ENCODE measurements at regions not wholly inside any gene's neighbourhood (a gene's known extent, or its start where the extent isn't known, plus 50 kb on each side); places are given as distances from the start of the nearest gene placed in this dataset.
A peak's percentile ranks its signal among the peaks of the same experiment; 100 is the strongest.
"Not testable (repeated sequence)": the region's sequence is repeated elsewhere in the genome, so short reads cannot be mapped to it uniquely, and the experiment has no call there.

DNA sequence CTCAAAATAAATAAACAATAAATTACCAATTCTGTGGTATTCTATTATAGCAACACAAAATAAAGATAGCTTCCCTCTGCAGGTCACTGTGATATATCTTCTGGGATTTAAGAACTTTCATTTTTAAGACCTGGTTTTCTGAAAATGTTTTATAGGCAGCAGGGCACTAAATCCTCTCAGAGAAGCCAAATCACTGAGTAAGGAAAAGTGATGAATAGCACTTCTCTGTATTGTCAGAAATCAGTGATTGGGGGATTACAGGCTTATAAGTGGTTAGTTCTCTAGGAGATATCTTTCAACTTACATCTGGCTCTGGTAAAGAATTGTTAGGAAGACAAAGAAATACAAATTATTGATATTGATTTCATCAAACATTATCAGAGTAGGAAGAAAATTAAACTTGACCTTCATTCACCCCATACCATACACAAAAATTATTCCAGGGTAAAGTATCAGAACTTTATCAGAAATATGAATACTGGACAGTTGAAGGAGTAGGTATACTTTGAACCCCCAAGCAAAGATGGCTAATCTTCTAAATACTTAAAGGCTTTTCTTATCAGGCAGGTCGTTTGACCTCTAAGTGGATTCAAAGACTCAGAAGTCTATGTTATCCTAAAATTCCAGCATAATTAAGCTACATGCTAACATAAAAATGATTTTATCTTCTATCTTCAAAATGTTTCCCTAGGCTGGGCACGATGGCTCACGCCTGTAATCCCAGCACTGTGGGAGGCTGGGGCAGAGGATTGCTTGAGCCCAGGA lies 81.6 kb upstream of the USP9X start:
- no peaks in the 10 kb centered on the region for H3K27me3 ChIP-seq (ENCODE audit: control insufficient read depth in 1 of 2, insufficient read depth in 2 of 2, low read length in 1 of 2)
- no peaks in the 10 kb centered on the region for H3K9me3 ChIP-seq (ENCODE audit: control insufficient read depth, low read length)
- 78 to 84% methylated on average over 3 of the region's 3 CpGs for WGBS, 2 donors
- ATAC-seq (ENCODE audit: low FRiP score) = no peak
- H3K36me3 ChIP-seq (ENCODE audit: control insufficient read depth in 1 of 2, insufficient read depth in 2 of 2, low read length in 1 of 2) = no peaks in the 10 kb centered on the region
- H3K4me3 ChIP-seq (ENCODE audit: low read length in 2 of 2) = no peak overlapping the region
- H3K27ac ChIP-seq (ENCODE audit: low read depth in 1 of 2, low read length in 2 of 2) = no peak overlapping the region
- H3K4me1 ChIP-seq (ENCODE audit: control insufficient read depth in 1 of 2, insufficient read depth in 2 of 2, low read length in 2 of 2) = no peaks in the 10 kb centered on the region
- DNase-seq = no peak
- intact Hi-C loops (cut with DNase I) = no loop called here

- Histone ChIP-seq H3K27me3 (ENCODE audit: control insufficient read depth in 1 of 2, insufficient read depth in 2 of 2, low read length in 1 of 2) (no peaks in the 10 kb centered on the region), H3K9me3 (ENCODE audit: control insufficient read depth, low read length) (no peaks in the 10 kb centered on the region), H3K27ac (ENCODE audit: low read depth in 1 of 2, low read length in 2 of 2) (no peak overlapping the region), H3K4me3 (ENCODE audit: low read length in 2 of 2) (no peak overlapping the region), H3K36me3 (ENCODE audit: control insufficient read depth in 1 of 2, insufficient read depth in 2 of 2, low read length in 1 of 2) (no peaks in the 10 kb centered on the region), H3K4me1 (ENCODE audit: control insufficient read depth in 1 of 2, insufficient read depth in 2 of 2, low read length in 2 of 2) (no peaks in the 10 kb centered on the region)
- WGBS, 2 donors = 46 to 50% methylated on average over 3 of the region's 3 CpGs
- DNase-seq = no peak
- no peak for ATAC-seq (ENCODE audit: low FRiP score)
- intact Hi-C loops (cut with DNase I) = no loop called here
Measured at GRCh38 chrX:41005445-41005992, 79.7 kb upstream of the USP9X start.

- intact Hi-C loops (cut with DNase I) = no loop called here
- WGBS, 2 donors = 10 to 23% methylated on average over 28 of the region's 28 CpGs
- DNase-seq = peak; percentile 83 to 86
Measured at GRCh38 chrX:41009850-41010846, 75.1 kb upstream of the USP9X start.

GRCh38 chrX:41014776-41015360 lies 70.4 kb upstream of the USP9X start:
- H3K27me3 ChIP-seq (ENCODE audit: control insufficient read depth in 1 of 2, insufficient read depth in 2 of 2, low read length in 1 of 2) = no peaks in the 10 kb centered on the region
- H3K36me3 ChIP-seq (ENCODE audit: control insufficient read depth in 1 of 2, insufficient read depth in 2 of 2, low read length in 1 of 2) = no peaks in the 10 kb centered on the region
- intact Hi-C loops (cut with DNase I) = no loop called here
- 88 to 95% methylated on average over 5 of the region's 5 CpGs for WGBS, 2 donors
- ATAC-seq (ENCODE audit: low FRiP score) (no peak), DNase-seq (no peak)
- H3K27ac ChIP-seq (ENCODE audit: low read depth in 1 of 2, low read length in 2 of 2) = no peak overlapping the region
- H3K4me1 ChIP-seq (ENCODE audit: control insufficient read depth in 1 of 2, insufficient read depth in 2 of 2, low read length in 2 of 2) = no peaks in the 10 kb centered on the region
- no peaks in the 10 kb centered on the region for H3K9me3 ChIP-seq (ENCODE audit: control insufficient read depth, low read length)
- no peak overlapping the region for H3K4me3 ChIP-seq (ENCODE audit: low read length in 2 of 2)

More at GRCh38 chrX:41009850-41010846, 75.1 kb upstream of the USP9X start:
- peak; percentile 89 for ATAC-seq (ENCODE audit: low FRiP score)
- Histone ChIP-seq H3K4me1 (ENCODE audit: control insufficient read depth in 1 of 2, insufficient read depth in 2 of 2, low read length in 2 of 2) (no peaks in the 10 kb centered on the region), H3K9me3 (ENCODE audit: control insufficient read depth, low read length) (no peaks in the 10 kb centered on the region), H3K27ac (ENCODE audit: low read depth in 1 of 2, low read length in 2 of 2) (peak overlapping the region in 1 of 2 donors; percentile 43), H3K27me3 (ENCODE audit: control insufficient read depth in 1 of 2, insufficient read depth in 2 of 2, low read length in 1 of 2) (no peaks in the 10 kb centered on the region), H3K4me3 (ENCODE audit: low read length in 2 of 2) (peak overlapping the region in 1 of 2 donors; percentile 2), H3K36me3 (ENCODE audit: control insufficient read depth in 1 of 2, insufficient read depth in 2 of 2, low read length in 1 of 2) (no peaks in the 10 kb centered on the region)

DNA sequence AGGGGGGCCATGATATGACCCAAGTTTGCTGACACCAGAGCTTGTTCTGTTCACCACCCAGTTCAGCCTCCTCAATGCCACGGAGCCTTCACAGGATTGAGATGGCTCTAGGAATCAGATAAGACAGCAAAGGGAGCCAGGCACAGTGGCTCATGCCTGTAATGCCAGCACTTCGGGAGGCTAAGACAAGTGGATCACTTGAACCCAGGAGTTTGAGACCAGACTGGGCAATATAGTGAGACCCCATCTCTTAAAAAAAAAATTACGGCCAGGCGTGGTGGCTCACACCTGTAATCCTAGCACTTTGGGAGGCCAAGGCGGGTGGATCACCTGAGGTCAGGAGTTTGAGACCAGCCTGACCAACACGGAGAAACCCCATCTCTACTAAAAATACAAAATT lies 67.5 kb upstream of the USP9X start:
- H3K27me3 ChIP-seq (ENCODE audit: control insufficient read depth in 1 of 2, insufficient read depth in 2 of 2, low read length in 1 of 2); H3K9me3 ChIP-seq (ENCODE audit: control insufficient read depth, low read length); DNase-seq; H3K36me3 ChIP-seq (ENCODE audit: control insufficient read depth in 1 of 2, insufficient read depth in 2 of 2, low read length in 1 of 2); H3K27ac ChIP-seq (ENCODE audit: low read depth in 1 of 2, low read length in 2 of 2); intact Hi-C loops (cut with DNase I); H3K4me1 ChIP-seq (ENCODE audit: control insufficient read depth in 1 of 2, insufficient read depth in 2 of 2, low read length in 2 of 2); H3K4me3 ChIP-seq (ENCODE audit: low read length in 2 of 2); ATAC-seq (ENCODE audit: low FRiP score): not testable (repeated sequence)
- WGBS, 2 donors = 93 to 97% methylated on average over 6 of the region's 6 CpGs

- H3K27ac ChIP-seq (ENCODE audit: low read depth in 1 of 2, low read length in 2 of 2); H3K4me1 ChIP-seq (ENCODE audit: control insufficient read depth in 1 of 2, insufficient read depth in 2 of 2, low read length in 2 of 2); ATAC-seq (ENCODE audit: low FRiP score); H3K9me3 ChIP-seq (ENCODE audit: control insufficient read depth, low read length); H3K27me3 ChIP-seq (ENCODE audit: control insufficient read depth in 1 of 2, insufficient read depth in 2 of 2, low read length in 1 of 2); DNase-seq; H3K4me3 ChIP-seq (ENCODE audit: low read length in 2 of 2); intact Hi-C loops (cut with DNase I); H3K36me3 ChIP-seq (ENCODE audit: control insufficient read depth in 1 of 2, insufficient read depth in 2 of 2, low read length in 1 of 2): not testable (repeated sequence)
- WGBS, 2 donors = 37 to 47% methylated on average over 9 of the region's 9 CpGs
Measured at GRCh38 chrX:41018391-41019040, 66.7 kb upstream of the USP9X start.

GRCh38 chrX:41019041-41019392 lies 66.2 kb upstream of the USP9X start:
- no peak overlapping the region for H3K4me3 ChIP-seq (ENCODE audit: low read length in 2 of 2)
- H3K36me3 ChIP-seq (ENCODE audit: control insufficient read depth in 1 of 2, insufficient read depth in 2 of 2, low read length in 1 of 2) = no peaks in the 10 kb centered on the region
- ATAC-seq (ENCODE audit: low FRiP score) (no peak), DNase-seq (no peak)
- intact Hi-C loops (cut with DNase I) = no loop called here
- H3K9me3 ChIP-seq (ENCODE audit: control insufficient read depth, low read length) = no peaks in the 10 kb centered on the region
- H3K4me1 ChIP-seq (ENCODE audit: control insufficient read depth in 1 of 2, insufficient read depth in 2 of 2, low read length in 2 of 2) = no peaks in the 10 kb centered on the region
- no peaks in the 10 kb centered on the region for H3K27me3 ChIP-seq (ENCODE audit: control insufficient read depth in 1 of 2, insufficient read depth in 2 of 2, low read length in 1 of 2)
- 52 to 58% methylated on average over 5 of the region's 5 CpGs for WGBS, 2 donors
- H3K27ac ChIP-seq (ENCODE audit: low read depth in 1 of 2, low read length in 2 of 2) = no peak overlapping the region

GRCh38 chrX:41022566-41022965 lies 62.7 kb upstream of the USP9X start:
- intact Hi-C loops (cut with DNase I) = no loop called here
- DNase-seq (no peak), ATAC-seq (ENCODE audit: low FRiP score) (no peak)
- 93 to 98% methylated on average over 1 of the region's 1 CpG for WGBS, 2 donors
- no peak overlapping the region for H3K4me3 ChIP-seq (ENCODE audit: low read length in 2 of 2)
- H3K36me3 ChIP-seq (ENCODE audit: control insufficient read depth in 1 of 2, insufficient read depth in 2 of 2, low read length in 1 of 2) = no peaks in the 10 kb centered on the region
- H3K27me3 ChIP-seq (ENCODE audit: control insufficient read depth in 1 of 2, insufficient read depth in 2 of 2, low read length in 1 of 2) = no peaks in the 10 kb centered on the region
- no peak overlapping the region for H3K27ac ChIP-seq (ENCODE audit: low read depth in 1 of 2, low read length in 2 of 2)
- no peaks in the 10 kb centered on the region for H3K9me3 ChIP-seq (ENCODE audit: control insufficient read depth, low read length)
- H3K4me1 ChIP-seq (ENCODE audit: control insufficient read depth in 1 of 2, insufficient read depth in 2 of 2, low read length in 2 of 2) = no peaks in the 10 kb centered on the region
